ENCODE measurements at regions not wholly inside any gene's neighbourhood (a gene's known extent, or its start where the extent isn't known, plus 50 kb on each side); places are given as distances from the start of the nearest gene placed in this dataset.
A peak's percentile ranks its signal among the peaks of the same experiment; 100 is the strongest.
"Not testable (repeated sequence)": the region's sequence is repeated elsewhere in the genome, so short reads cannot be mapped to it uniquely, and the experiment has no call there.

DNA sequence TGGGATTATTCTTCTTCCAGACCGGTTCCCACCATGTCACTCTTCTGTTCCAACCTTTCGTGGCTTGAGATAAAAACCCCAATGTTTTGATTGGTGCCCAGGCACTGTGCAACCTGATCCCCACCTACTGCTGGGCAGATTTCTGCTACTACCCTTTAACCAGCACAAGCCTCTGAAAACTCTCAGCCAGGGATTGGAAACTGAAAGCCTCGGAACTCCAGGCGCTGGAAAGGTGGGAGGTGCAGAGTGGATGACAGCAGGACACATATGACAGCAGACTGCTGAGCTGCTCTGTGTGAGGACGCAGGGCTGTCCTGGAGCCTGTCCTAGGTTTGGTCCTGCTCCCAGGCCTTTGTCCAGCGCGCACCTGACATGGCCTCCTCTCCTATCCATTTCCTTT is 68.5 kb upstream of the GTF3A start:
- intact Hi-C loops (cut with DNase I), result no loop called here
- H3K9me3 ChIP-seq, result no peaks in the 10 kb centered on the region
- H3K27me3 ChIP-seq, result no peaks in the 10 kb centered on the region
- 62% methylated on average over 7 of the region's 7 CpGs for WGBS, 2 donors
- TF ChIP-seq POLR2A (IDR thresholded peaks at IDR 0.05), result no peak
- TF ChIP-seq, protein P1, sequence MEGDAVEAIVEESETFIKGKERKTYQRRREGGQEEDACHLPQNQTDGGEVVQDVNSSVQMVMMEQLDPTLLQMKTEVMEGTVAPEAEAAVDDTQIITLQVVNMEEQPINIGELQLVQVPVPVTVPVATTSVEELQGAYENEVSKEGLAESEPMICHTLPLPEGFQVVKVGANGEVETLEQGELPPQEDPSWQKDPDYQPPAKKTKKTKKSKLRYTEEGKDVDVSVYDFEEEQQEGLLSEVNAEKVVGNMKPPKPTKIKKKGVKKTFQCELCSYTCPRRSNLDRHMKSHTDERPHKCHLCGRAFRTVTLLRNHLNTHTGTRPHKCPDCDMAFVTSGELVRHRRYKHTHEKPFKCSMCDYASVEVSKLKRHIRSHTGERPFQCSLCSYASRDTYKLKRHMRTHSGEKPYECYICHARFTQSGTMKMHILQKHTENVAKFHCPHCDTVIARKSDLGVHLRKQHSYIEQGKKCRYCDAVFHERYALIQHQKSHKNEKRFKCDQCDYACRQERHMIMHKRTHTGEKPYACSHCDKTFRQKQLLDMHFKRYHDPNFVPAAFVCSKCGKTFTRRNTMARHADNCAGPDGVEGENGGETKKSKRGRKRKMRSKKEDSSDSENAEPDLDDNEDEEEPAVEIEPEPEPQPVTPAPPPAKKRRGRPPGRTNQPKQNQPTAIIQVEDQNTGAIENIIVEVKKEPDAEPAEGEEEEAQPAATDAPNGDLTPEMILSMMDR (IDR thresholded peaks at IDR 0.05), result no peak
- no peaks in the 10 kb centered on the region for H3K4me1 ChIP-seq
- no peak overlapping the region for H3K27ac ChIP-seq
- H3K36me3 ChIP-seq, result no peaks in the 10 kb centered on the region
- no peak overlapping the region for H3K4me3 ChIP-seq (replicated peaks in 1 of 3)
- DNase-seq, result no peak

DNA sequence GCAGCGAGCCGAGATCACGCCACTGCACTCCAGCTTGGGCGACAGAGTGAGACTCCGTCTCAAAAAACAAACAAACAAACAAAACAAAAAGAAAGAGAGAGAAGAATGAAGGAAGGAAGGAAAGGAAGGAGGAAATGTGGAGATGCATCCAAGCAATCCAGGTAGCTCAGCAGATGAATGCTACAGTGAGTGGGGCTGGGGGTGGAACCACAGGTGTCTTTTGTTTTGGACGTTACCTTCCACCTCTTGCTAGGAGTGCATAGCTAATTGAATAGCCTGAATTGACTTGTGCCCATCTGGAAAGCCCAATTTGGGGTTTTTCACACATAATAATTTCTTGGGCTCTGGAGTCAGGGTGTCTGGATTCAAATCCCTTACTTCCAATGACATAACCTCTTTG is 66.0 kb upstream of the GTF3A start:
- H3K4me3 ChIP-seq (replicated peaks in 1 of 3), result no peak overlapping the region
- H3K27ac ChIP-seq, result no peak overlapping the region
- no peaks in the 10 kb centered on the region for H3K36me3 ChIP-seq
- H3K4me1 ChIP-seq, result peaks cover 0 to 3% of the 10 kb centered on the region in 2 donors
- no peak for TF ChIP-seq POLR2A (IDR thresholded peaks at IDR 0.05)
- TF ChIP-seq, protein P1 (IDR thresholded peaks at IDR 0.05), result no peak
- H3K27me3 ChIP-seq, result no peaks in the 10 kb centered on the region
- H3K9me3 ChIP-seq, result no peaks in the 10 kb centered on the region
- 84 to 86% methylated on average over 6 of the region's 6 CpGs for WGBS, 2 donors
- DNase-seq, result no peak
- intact Hi-C loops (cut with DNase I), result loop anchor here (2.0 kb wide), 1 partner anchor 374 kb away; no protein-coding TSS in a partner anchor

DNA sequence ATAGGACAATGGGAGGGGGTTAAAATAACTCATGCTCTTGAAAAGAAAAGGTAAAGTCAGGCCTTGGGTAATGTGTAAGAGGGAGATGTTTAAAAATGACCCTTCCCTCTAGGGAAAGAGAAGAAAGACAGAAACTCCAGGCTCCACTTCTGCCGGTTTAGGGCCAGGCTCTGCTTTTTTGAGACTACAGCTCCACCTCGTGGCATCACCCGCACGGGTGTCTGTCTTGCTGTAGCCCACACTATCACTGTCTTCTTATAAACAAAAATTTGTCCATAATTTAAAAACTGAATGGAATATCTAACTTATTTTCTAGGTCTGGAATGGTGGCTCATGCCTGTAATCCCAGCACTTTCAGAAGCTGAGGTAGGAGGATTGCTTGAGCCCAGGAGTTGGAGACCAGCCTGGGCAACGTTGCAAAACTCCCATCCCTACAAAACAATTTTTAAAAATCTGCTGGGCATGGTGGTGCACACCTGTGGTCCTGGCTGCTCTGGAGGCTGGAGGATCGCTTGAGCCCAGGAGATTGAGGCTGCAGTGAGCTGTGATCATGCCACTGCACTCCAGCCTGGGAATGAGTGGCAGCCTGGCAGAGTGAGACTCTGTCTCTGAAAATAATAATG is 65.1 kb upstream of the GTF3A start:
- H3K4me1 ChIP-seq, result peaks cover 0 to 3% of the 10 kb centered on the region in 2 donors
- intact Hi-C loops (cut with DNase I), result loop anchor here (2.0 kb wide), 1 partner anchor 375 kb away; no protein-coding TSS in a partner anchor
- no peaks in the 10 kb centered on the region for H3K27me3 ChIP-seq
- H3K36me3 ChIP-seq, result no peaks in the 10 kb centered on the region
- H3K27ac ChIP-seq, result no peak overlapping the region
- 19 to 20% methylated on average over 6 of the region's 6 CpGs for WGBS, 2 donors
- H3K9me3 ChIP-seq, result no peaks in the 10 kb centered on the region
- TF ChIP-seq POLR2A (IDR thresholded peaks at IDR 0.05), result no peak
- TF ChIP-seq, protein P1 (IDR thresholded peaks at IDR 0.05), result peak in 5 of 6 experiments; percentile 5 to 56 (median 47)
- no peak overlapping the region for H3K4me3 ChIP-seq (replicated peaks in 1 of 3)
- peak; percentile 45 to 53 for DNase-seq

DNA sequence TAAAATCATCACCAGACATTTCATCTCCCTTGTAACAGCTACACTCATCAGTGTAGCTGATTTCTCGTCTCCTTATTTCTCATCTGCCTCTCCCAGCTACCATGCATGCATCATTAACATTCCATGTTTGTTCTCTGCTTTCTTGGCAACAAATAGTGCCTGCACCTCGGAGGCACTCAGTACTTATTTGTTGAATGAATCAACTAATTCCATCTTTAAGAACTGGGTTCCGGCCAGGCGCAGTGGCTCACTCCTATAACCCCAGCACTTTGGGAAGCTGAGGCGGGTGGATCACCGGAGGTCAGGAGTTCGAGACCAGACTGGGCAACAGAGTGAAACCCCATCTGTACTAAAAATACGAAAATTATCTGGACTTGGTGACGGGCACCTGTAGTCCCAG is 63.9 kb upstream of the GTF3A start:
- Histone ChIP-seq H3K4me1 (peaks cover 0 to 3% of the 10 kb centered on the region in 2 donors), H3K36me3 (no peaks in the 10 kb centered on the region), H3K27ac (no peak overlapping the region), H3K27me3 (no peaks in the 10 kb centered on the region), H3K9me3 (no peaks in the 10 kb centered on the region), H3K4me3 (replicated peaks in 1 of 3) (no peak overlapping the region)
- no peak for DNase-seq
- intact Hi-C loops (cut with DNase I), result loop anchor here (5.0 kb wide), 1 partner anchor 622 kb away; no protein-coding TSS in a partner anchor
- WGBS, 2 donors, result 76 to 83% methylated on average over 9 of the region's 9 CpGs
- TF ChIP-seq, protein P1 (IDR thresholded peaks at IDR 0.05), result no peak

DNA sequence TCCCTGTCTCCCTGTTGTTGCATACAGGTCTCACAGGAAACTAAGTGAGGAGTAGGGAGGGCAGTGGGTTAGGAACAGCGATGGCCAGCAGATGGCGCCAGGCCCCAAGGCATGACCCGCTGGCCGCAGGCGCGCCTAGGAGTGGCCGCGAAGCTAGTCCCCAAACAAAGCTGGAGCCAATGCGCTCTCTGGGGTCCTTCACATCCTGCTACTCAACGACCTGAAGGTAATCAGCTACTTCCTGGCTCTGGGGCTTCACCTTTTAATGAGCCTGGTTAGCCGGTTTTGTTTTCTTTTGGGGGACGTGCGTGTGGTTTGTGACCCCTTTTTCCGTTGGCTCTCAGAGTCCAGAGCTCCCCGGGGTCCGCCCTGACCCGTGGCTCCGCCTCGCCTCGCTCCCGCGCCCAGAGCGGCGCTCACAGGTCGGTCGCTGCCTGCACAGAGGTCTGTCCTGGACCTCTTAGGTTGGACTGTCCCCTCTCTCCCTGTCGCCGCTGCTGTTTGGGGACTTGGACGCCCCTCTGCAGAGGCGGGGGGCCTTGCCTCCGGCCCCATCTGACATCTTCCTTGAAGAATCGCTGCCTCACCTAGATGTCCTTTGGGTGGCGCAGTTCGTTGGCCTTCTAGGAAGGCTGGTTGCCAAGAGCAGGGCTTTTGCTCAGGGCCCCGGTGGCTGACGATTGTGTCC is 62.2 kb upstream of the GTF3A start:
- DNase-seq, result peak; percentile 80 to 86
- H3K4me3 ChIP-seq (replicated peaks in 1 of 3), result peak overlapping the region in 2 of 3 donors; percentile 2 to 21
- WGBS, 2 donors, result 4 to 11% methylated on average over 16 to 36 of the region's 36 CpGs
- no peak for TF ChIP-seq POLR2A (IDR thresholded peaks at IDR 0.05)
- TF ChIP-seq, protein P1 (IDR thresholded peaks at IDR 0.05), result peak; percentile 69 to 96 (median 85)
- no peaks in the 10 kb centered on the region for H3K9me3 ChIP-seq
- H3K27me3 ChIP-seq, result no peaks in the 10 kb centered on the region
- intact Hi-C loops (cut with DNase I), result loop anchor here (5.0 kb wide), 1 partner anchor 620 kb away; no protein-coding TSS in a partner anchor
- H3K36me3 ChIP-seq, result no peaks in the 10 kb centered on the region
- no peak overlapping the region for H3K27ac ChIP-seq
- H3K4me1 ChIP-seq, result peaks cover 0 to 3% of the 10 kb centered on the region in 2 donors

DNA sequence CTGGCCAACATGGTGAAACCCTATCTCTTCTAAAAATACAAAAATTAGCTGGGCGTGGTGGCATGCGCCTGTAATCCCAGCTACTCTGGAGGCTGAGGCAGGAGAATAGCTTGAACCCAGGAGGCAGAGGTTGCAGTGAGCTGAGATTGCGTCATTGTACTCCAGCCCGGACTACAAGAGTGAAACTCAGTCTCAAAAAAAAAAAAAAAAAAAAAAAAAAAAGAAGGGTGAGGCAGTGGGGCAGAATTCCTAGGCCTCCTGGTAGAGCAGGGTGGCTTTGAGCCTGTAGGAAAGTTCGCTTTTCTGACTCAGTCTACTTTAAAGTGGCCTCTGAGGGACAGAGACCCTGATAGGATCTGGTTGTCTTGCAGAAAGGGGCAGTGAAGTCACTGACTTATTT is 60.8 kb upstream of the GTF3A start:
- 86% methylated on average over 5 of the region's 5 CpGs for WGBS, 2 donors
- H3K9me3 ChIP-seq; DNase-seq; H3K36me3 ChIP-seq; H3K27ac ChIP-seq; H3K4me3 ChIP-seq (replicated peaks in 1 of 3); H3K4me1 ChIP-seq; H3K27me3 ChIP-seq: not testable (repeated sequence)
- intact Hi-C loops (cut with DNase I), result loop anchor here (5.0 kb wide), 1 partner anchor 619 kb away; no protein-coding TSS in a partner anchor

All from thyroid gland (tissue), 4 donors.